ENCODE measurements at regions not wholly inside any gene's neighbourhood (a gene's known extent, or its start where the extent isn't known, plus 50 kb on each side); places are given as distances from the start of the nearest gene placed in this dataset.

DNA sequence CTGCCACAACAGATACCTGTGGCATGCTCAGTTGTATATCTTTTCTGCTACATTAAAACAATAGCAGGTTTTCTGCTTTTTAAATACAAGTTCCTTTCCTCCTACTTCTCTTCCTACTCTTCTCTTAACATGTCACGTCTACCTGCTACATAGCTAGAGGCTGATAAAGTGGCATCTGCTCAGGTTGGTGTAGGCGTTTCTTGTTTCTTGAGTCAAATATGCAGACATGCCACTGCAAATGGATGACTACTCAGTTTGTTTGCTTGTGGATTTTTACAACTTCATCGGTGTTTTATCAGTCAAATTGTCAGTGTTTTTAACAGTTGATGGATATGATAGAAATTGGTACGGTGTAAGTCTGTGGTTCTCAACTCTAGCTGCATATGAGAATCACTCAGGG, 525.7 kb downstream of the TLE4 start:
- TF ChIP-seq, protein P1, sequence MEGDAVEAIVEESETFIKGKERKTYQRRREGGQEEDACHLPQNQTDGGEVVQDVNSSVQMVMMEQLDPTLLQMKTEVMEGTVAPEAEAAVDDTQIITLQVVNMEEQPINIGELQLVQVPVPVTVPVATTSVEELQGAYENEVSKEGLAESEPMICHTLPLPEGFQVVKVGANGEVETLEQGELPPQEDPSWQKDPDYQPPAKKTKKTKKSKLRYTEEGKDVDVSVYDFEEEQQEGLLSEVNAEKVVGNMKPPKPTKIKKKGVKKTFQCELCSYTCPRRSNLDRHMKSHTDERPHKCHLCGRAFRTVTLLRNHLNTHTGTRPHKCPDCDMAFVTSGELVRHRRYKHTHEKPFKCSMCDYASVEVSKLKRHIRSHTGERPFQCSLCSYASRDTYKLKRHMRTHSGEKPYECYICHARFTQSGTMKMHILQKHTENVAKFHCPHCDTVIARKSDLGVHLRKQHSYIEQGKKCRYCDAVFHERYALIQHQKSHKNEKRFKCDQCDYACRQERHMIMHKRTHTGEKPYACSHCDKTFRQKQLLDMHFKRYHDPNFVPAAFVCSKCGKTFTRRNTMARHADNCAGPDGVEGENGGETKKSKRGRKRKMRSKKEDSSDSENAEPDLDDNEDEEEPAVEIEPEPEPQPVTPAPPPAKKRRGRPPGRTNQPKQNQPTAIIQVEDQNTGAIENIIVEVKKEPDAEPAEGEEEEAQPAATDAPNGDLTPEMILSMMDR (IDR thresholded peaks at IDR 0.05) = no peak
- TF ChIP-seq EZH2 (IDR thresholded peaks at IDR 0.05) = no peak
- TF ChIP-seq EZH2phosphoT487 (IDR thresholded peaks at IDR 0.05) = no peak
- Histone ChIP-seq H3K79me2 (ENCODE audit: low read depth) (no peaks in the 10 kb centered on the region), H3K9me3 (ENCODE audit: low read depth) (no peaks in the 10 kb centered on the region), H3K27ac (no peak overlapping the region), H3K4me1 (no peaks in the 10 kb centered on the region), H4K20me1 (ENCODE audit: low read depth) (no peaks in the 10 kb centered on the region), H3K4me3 (no peak overlapping the region), H3K27me3 (no peaks in the 10 kb centered on the region), H2AFZ (replicated peaks) (no peak overlapping the region), H3F3A (ENCODE audit: low read depth) (no peaks in the 10 kb centered on the region), H3K4me2 (no peak overlapping the region), H3K36me3 (no peaks in the 10 kb centered on the region), H3K9ac (no peak overlapping the region)
- no peaks in the 10 kb centered on the region for H3K4me1 Mint-ChIP-seq
- no peaks in the 10 kb centered on the region for H3K36me3 Mint-ChIP-seq
- no peak overlapping the region for H3K4me3 Mint-ChIP-seq
- no peak overlapping the region for H3K27ac Mint-ChIP-seq
- H3K27me3 Mint-ChIP-seq (ENCODE audit: insufficient read depth, low read depth) = peaks cover 3% of the 10 kb centered on the region
- H3K9me3 Mint-ChIP-seq = peaks cover 6% of the 10 kb centered on the region
- no peak for DNase-seq (ENCODE audit: low spot score)

DNA sequence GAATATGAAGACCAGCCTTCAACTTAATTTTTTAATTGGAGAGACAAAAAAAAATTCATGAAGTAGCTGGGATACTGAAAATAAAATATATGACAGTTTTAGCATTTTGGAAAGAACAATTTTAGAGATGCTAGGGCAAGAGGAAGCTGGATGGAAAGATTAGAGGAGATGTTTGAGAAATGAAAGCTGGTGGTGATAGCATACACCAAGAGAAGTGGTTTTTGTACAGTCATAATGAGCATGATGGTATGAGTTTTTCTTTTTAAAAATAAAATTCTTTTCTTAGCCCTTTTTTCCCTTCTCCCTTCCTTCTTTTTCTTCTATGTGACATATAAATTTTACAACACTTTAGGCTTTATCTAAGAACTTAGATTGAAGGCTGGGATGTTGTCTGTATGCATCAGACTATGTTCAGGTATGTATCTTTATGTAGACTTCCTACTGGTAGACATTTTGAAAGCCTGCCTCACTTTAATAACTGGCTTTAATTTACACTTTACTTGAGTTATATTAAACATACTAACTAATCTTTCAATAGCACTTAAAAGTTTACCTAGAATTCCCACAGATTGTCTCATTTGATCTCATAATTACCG, 522.5 kb downstream of the TLE4 start:
- TF ChIP-seq, protein P1 (IDR thresholded peaks at IDR 0.05) = no peak
- no peak for TF ChIP-seq EZH2phosphoT487 (IDR thresholded peaks at IDR 0.05)
- no peak for TF ChIP-seq EZH2 (IDR thresholded peaks at IDR 0.05)
- Mint-ChIP-seq H3K4me1 (no peaks in the 10 kb centered on the region), H3K27me3 (ENCODE audit: insufficient read depth, low read depth) (peaks cover 3% of the 10 kb centered on the region)

DNA sequence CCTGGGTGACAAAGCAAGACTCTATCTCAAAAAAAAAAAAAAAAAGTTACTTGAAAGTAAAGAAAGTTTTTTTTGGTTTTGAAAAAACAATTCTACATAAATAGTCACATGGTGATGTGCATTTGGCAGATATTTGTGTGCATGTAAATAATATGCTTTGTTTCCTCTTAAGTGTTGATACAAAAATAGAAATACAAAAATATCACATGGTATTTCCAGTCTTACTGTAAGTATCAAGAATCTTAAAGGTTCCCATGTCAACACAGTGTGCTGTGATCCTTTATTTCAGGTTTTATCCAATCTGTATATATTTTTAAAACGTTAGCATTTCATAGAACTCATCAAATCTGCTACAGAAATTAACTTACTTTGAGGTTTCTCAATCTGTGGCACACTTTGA, 521.9 kb downstream of the TLE4 start:
- H3K36me3 Mint-ChIP-seq = no peaks in the 10 kb centered on the region
- H3F3A ChIP-seq (ENCODE audit: low read depth) = no peaks in the 10 kb centered on the region
- H3K36me3 ChIP-seq = no peaks in the 10 kb centered on the region
- peaks cover 6% of the 10 kb centered on the region for H3K9me3 Mint-ChIP-seq
- no peak for DNase-seq (ENCODE audit: low spot score)
- H3K27ac Mint-ChIP-seq = no peak overlapping the region
- no peaks in the 10 kb centered on the region for H3K27me3 ChIP-seq
- H3K9ac ChIP-seq = no peak overlapping the region
- no peaks in the 10 kb centered on the region for H3K79me2 ChIP-seq (ENCODE audit: low read depth)
- H3K27me3 Mint-ChIP-seq (ENCODE audit: insufficient read depth, low read depth) = peaks cover 3% of the 10 kb centered on the region
- H3K4me1 ChIP-seq = no peaks in the 10 kb centered on the region
- H3K4me1 Mint-ChIP-seq = no peaks in the 10 kb centered on the region
- TF ChIP-seq EZH2phosphoT487 (IDR thresholded peaks at IDR 0.05) (no peak), EZH2 (IDR thresholded peaks at IDR 0.05) (no peak)
- TF ChIP-seq, protein P1 (IDR thresholded peaks at IDR 0.05) = no peak
- no peak overlapping the region for H3K27ac ChIP-seq
- no peaks in the 10 kb centered on the region for H4K20me1 ChIP-seq (ENCODE audit: low read depth)
- no peak overlapping the region for H3K4me3 Mint-ChIP-seq
- no peak overlapping the region for H2AFZ ChIP-seq (replicated peaks)
- no peak overlapping the region for H3K4me3 ChIP-seq
- no peak overlapping the region for H3K4me2 ChIP-seq
- no peaks in the 10 kb centered on the region for H3K9me3 ChIP-seq (ENCODE audit: low read depth)

More for the DNA sequence above, 522.5 kb downstream of the TLE4 start:
- Histone ChIP-seq H3K79me2 (ENCODE audit: low read depth) (no peaks in the 10 kb centered on the region), H2AFZ (replicated peaks) (no peak overlapping the region), H3K36me3 (no peaks in the 10 kb centered on the region), H3K4me3 (no peak overlapping the region), H3K27ac (no peak overlapping the region), H3K9me3 (ENCODE audit: low read depth) (no peaks in the 10 kb centered on the region), H3K4me2 (no peak overlapping the region), H3K9ac (no peak overlapping the region), H3K27me3 (no peaks in the 10 kb centered on the region), H3F3A (ENCODE audit: low read depth) (no peaks in the 10 kb centered on the region), H4K20me1 (ENCODE audit: low read depth) (no peaks in the 10 kb centered on the region), H3K4me1 (no peaks in the 10 kb centered on the region)
- Mint-ChIP-seq H3K36me3 (no peaks in the 10 kb centered on the region), H3K9me3 (peaks cover 6% of the 10 kb centered on the region), H3K27ac (no peak overlapping the region), H3K4me3 (no peak overlapping the region)
- DNase-seq (ENCODE audit: low spot score) = no peak

Measured in neural progenitor cell (in vitro differentiated cells).